Testis (tissue), 2 donors: ENCODE measurements at regions not wholly inside any gene's neighbourhood (a gene's known extent, or its start where the extent isn't known, plus 50 kb on each side); places are given as distances from the start of the nearest gene placed in this dataset.

Experiments
- CTCF ChIP-seq, 3 experiments: fragments of 450-650 bp in 2 of 3; fragments of 200-600 bp in 1 of 3; sonication (generic) in 1 of 3; IDR thresholded peaks; one replicate each; pipeline ENCODE4 v1.5.1; 2016 to 2019; ENCODE audit warnings: antibody characterized with exemption in 3 of 3, mild to moderate bottlenecking in 2 of 3, moderate library complexity in 1 of 3
- POLR2A ChIP-seq: fragments of 450-650 bp; IDR thresholded peaks from one replicate; pipeline ENCODE4 v1.6.1; 2017; ENCODE audit warnings: antibody characterized with exemption, mild to moderate bottlenecking, moderate library complexity

- no peak for TF ChIP-seq CTCF (IDR thresholded peaks at IDR 0.05)
- TF ChIP-seq POLR2A, result no peak
Observed at GRCh38 chr5:34510002-34510401, 146.1 kb upstream of the RAI14 start.
